GM12874 (cell line): ENCODE measurements at regions not wholly inside any gene's neighbourhood (a gene's known extent, or its start where the extent isn't known, plus 50 kb on each side); places are given as distances from the start of the nearest gene placed in this dataset.

ENCODE experiments used
- TF ChIP-seq, protein P1 (sequence below): IDR thresholded peaks from 2 replicates; pipeline ENCODE4 v1.5.1; 2011; ENCODE audit warnings: low read depth, mild to moderate bottlenecking, control low read depth, low read length, moderate library complexity; ENCODE audit not compliant: insufficient read depth

DNA sequence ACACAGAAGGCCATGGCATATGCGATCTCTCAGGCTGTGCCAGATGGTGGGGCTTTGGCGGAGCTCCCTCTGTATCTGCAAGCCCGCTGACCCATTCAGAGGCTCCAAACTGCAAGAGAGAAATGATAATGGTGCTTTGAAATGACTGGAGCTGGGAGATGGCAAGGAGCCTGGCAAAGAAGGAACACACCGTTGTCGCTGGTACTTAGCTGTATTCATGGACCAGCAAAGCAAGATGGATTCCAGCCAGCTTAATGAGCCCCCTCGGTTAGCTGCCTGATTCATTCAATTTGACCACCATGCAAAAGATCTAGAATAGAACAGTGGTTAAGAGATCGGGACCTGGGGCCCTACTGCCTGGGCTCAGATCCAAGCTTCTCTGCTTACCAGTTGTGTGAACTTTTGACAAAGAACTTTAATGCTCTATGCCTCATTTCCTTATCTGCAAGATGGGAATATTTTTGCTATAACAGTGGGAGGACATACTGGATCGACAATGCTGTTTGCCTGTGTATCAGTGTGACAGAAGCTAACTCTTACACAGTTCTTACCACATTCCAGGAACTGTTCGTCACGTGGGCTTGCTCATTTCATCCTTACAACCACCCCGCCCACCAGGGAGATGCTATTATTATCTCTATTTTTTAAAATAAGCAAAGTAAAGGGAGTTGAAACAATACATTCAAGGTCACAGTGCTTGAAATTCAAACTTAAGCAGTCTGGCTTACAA, 317.8 kb upstream of the SULF2 start:
- TF ChIP-seq, protein P1, sequence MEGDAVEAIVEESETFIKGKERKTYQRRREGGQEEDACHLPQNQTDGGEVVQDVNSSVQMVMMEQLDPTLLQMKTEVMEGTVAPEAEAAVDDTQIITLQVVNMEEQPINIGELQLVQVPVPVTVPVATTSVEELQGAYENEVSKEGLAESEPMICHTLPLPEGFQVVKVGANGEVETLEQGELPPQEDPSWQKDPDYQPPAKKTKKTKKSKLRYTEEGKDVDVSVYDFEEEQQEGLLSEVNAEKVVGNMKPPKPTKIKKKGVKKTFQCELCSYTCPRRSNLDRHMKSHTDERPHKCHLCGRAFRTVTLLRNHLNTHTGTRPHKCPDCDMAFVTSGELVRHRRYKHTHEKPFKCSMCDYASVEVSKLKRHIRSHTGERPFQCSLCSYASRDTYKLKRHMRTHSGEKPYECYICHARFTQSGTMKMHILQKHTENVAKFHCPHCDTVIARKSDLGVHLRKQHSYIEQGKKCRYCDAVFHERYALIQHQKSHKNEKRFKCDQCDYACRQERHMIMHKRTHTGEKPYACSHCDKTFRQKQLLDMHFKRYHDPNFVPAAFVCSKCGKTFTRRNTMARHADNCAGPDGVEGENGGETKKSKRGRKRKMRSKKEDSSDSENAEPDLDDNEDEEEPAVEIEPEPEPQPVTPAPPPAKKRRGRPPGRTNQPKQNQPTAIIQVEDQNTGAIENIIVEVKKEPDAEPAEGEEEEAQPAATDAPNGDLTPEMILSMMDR, result no peak

DNA sequence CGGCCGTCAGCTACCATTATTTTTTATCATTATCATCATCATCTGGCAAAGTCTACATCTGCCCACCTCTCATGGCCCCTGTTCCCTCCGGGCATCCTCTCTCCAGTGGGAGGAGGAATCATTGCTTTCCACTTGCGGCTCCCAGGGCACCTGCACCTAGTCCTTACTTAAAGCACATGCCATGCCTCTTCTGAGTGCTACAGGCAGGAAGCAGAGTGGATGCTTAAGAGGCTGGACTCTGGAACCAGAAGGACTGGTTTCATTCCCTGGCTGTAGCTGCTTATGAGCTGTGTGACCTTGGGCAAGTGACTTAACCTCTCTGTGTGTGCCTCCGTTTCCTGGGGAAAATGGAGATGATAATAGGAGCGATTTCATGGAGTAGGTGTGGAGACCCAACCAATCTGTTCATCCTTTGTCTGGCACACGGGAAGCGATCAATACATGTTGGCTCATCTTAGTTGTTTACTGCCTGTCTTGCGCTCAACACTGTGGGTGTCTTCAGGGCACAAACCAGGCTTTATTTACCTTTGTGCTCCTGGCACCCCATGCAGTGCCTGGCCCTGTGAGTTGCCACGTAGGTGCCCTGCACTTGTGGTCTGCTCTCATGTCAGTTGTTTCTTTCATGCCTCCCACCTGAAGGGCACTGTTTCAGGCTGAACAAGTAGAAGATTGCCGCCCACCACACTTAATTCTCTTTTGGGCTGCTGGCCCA, 317.0 kb upstream of the SULF2 start:
- TF ChIP-seq, protein P1, result no peak

DNA sequence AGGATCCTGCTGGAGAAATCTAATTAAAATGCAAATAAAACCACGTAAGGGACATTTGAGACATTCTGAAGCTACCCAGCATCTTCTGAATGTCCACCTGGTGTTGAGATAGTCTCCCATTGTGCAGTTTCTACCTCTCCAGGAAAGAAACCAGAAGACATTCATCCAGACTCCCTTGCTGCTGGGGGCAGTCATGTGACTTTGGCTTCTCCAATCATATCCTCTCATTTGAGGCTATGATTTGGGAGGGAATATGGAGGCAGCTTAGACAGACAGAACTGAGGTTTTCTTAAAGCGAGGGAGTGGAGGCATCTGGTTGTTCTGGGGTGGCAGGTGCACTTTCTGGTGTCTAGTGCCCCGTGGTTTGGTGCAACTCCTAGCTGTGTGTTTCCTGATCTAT, 315.2 kb upstream of the SULF2 start:
- TF ChIP-seq, protein P1, result no peak

DNA sequence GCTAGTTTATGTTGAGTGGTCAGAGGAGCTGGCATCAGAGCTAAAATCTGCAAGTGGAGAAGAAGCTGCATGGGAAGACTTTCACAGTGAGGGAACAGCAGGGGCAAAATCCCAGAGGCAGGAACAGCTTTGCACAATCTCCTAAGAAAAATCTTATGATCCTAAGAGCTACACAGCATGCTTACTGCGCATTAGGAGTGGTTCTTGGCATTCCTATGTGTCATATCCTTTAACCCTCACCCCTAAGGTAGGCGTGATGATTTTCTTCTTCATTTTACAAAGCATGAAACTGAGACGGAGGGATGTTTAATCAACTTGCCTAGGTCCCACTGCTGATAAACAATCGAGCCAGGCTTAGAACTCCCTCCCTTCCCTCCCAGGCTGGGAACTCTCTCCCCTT, 313.6 kb upstream of the SULF2 start:
- TF ChIP-seq, protein P1, result no peak

DNA sequence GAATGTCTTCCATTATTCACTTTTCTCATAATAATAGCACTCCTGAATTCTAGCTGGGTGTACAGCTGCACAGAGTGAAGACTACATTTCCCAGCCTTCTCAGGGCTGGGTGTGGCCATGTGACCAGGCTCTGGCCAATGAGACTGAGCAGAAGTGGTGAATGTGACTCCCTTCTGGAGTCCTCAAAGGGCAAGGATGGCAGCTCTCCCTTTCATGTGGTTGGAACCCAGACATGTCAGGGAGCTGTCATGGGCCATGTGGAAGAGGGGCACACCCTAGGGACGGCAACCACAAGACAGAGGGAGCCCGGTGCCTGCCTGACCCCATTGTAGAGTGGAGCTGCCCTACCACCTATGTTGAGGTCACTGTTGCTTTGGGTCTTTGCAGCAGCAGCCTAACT, 312.8 kb upstream of the SULF2 start:
- TF ChIP-seq, protein P1, result no peak

DNA sequence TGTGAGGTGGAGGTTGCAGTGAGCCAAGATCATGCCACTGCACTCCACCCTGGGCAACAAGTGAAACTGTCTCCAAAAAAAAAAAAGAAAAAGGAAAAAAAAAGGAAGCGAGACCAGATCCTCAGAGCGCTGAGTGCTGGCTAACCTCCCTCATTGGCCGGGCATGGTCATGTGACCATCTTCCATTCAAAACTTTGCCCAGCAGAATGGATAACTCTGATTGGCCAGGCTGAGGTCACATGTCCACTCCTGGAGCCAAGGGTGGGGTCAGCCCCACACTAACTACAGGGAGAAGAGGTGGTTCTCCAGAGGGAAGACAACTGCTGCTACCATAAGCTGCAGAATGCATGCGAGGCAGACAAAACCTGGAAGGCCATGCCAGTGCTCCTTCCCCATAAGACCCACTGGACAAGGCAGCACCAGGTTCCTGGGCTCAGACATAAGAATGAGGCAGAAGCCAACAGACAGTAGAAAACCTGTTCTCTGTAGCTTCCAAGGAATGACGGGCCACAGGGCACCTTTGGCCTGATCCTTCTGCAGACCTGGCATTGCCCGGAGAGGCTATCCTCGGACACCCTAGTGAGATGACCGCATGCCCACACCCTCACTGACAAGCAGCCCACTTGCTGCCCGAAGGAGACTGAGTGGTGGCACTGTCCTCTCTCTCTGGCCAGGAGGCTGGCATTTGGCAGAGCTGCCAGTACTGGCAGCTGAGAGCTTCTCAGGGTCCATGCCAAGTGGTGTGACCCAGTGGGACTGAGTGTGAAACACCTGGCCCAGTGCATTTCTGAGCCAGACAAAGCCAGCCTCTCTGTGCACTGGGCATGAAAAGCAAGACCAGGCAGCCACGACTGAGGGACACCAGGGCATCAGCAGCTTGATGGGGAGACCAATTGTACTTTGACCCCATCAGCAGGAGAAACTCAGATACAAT, 311.9 kb upstream of the SULF2 start:
- TF ChIP-seq, protein P1, result no peak
